ENCODE measurements at regions not wholly inside any gene's neighbourhood (a gene's known extent, or its start where the extent isn't known, plus 50 kb on each side); places are given as distances from the start of the nearest gene placed in this dataset.
A peak's percentile ranks its signal among the peaks of the same experiment; 100 is the strongest.
"Not testable (repeated sequence)": the region's sequence is repeated elsewhere in the genome, so short reads cannot be mapped to it uniquely, and the experiment has no call there.

DNA sequence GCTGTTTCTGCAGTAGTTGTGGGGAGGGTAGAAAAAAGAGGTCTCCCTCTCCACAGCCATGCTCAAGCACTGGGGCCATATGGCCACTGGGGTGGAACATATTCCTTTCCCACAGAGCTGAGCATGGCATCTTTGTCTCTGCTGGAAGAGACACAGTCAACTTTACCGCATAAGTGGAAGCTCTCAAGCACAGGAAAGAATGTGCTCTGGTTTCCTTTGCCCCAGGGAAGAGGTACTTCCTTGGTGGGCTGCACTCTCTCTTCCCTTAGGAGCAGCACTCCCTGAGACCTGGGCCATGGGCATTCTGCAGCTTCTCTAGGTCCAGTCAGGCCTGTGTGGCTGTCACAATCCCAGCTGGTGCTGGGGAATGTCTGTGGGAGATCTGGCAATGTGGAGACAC is 168.5 kb upstream of the ACTBL2 start:
- no peak for DNase-seq

GRCh38 chr5:57650360-57651069 is 167.9 kb upstream of the ACTBL2 start:
- DNase-seq: no peak

GRCh38 chr5:57642698-57643097 is 160.1 kb upstream of the ACTBL2 start:
- DNase-seq: no peak

DNA sequence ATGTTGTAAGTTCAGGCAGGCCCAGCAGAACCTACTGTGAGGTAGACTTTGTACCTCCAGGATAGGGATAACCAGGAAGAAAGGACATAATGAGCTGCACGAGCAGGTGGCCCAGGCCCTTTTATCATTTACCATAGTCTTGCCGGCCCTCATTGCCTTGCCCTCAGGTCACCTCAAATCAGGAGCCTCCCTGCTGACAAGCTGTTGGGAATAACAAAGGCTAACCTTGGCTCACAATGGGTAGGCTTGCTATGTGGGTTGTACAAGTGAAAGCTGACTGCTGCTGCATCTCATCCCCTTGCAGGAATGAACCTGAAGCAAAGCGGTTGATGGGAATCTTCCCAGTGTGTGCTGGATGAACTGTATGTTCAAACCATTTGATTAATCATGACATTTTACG is 159.5 kb upstream of the ACTBL2 start:
- no peak for DNase-seq

DNA sequence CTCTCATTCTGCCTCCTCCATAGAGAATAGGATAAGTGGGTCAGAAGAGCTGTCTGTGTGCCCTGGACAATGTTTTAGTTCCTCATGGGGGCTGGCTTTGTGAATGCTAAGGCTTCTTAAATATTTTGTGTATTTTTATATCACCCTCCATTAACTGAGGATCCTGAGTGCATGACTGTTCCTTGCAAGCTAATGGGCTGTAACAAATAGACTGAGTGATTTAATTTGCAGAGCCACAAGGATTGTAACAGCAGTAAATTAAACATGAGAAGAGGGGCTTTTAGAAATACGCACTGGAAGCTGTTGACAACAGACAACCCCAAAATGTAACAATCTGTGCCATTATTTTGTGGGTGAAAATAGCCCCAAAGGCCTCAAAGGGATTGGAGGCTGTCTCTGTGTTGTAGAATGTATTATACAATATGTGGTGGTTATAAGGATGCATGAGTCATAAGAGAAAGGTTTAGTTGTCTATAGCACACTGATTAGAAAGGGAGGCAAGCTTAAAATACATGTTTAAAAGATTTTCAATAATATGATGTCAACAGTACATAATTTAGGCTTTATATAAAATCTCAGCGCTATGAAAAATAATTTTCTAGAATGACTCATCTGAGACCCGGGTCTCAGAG is 152.7 kb upstream of the ACTBL2 start:
- no peak for DNase-seq

- no peak for DNase-seq
Observed at GRCh38 chr5:57632937-57633336, 150.3 kb upstream of the ACTBL2 start.

GRCh38 chr5:57631139-57631538 is 148.5 kb upstream of the ACTBL2 start:
- DNase-seq: not testable (repeated sequence)

DNA sequence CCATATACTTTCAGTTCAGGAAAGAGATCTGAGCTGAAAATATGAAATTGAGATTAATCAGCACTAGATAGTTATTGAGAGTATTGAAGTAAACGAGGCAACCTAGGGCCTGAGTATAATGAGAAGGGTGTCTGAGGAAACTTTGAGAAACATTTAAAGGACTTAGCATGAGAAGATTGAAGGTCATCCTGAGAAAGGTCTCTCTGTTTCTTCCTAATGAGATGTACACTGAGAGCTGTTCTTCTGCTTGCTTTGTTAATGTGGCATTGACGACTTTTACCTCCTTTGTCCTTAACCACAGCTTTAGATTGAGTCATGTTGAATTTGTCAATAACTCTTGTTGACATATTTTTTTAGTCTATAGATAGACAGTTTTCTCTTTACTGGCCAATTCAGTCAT is 145.1 kb upstream of the ACTBL2 start:
- DNase-seq: no peak

- no peak for DNase-seq
Observed at GRCh38 chr5:57626703-57627102, 144.1 kb upstream of the ACTBL2 start.

DNA sequence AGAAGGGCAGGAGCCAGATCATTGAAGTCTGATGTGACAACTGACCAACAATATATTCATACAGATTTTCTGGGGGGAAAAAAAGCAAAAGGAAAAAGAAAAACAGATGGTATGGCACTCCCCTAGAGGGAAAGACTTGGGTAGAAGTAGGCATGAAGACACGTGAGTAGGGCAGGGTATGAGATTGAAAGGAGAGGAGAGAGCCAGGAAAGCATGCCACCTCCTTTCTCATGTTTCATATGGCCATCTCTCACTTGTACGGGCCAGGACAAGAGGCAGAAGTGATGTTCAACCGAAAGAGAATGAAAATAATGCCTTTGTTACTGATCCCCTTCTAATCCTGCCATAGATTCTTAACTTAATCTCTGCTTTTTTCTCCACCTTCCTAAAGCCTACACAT is 139.0 kb upstream of the ACTBL2 start:
- DNase-seq: no peak

- DNase-seq: no peak
Observed at GRCh38 chr5:57618767-57619381, 136.3 kb upstream of the ACTBL2 start.

- no peak for DNase-seq
Observed at GRCh38 chr5:57613741-57614140, 131.1 kb upstream of the ACTBL2 start.

GRCh38 chr5:57611177-57611576 is 128.6 kb upstream of the ACTBL2 start:
- no peak for DNase-seq

- DNase-seq: no peak
Observed at GRCh38 chr5:57608542-57608941, 125.9 kb upstream of the ACTBL2 start.

DNA sequence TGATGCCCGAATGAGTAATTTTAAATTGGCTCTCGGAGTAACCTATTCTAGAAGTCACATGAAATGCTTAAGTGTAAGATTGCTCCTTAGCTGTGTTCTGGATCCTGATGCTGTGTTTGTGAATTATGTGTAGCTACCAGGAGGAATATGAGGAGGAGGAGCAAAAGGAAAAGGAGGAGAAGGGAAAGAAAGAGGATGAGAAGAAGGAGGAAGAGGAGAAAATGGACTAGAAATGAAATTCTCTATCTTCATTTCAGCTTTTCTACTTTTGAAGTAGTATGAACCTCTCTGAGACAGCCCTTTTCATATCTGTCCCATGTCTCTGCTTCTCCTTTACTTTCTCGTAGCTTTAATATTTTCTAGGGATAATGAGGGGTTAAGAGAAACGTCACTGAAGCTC is 119.4 kb upstream of the ACTBL2 start:
- no peak for DNase-seq

DNA sequence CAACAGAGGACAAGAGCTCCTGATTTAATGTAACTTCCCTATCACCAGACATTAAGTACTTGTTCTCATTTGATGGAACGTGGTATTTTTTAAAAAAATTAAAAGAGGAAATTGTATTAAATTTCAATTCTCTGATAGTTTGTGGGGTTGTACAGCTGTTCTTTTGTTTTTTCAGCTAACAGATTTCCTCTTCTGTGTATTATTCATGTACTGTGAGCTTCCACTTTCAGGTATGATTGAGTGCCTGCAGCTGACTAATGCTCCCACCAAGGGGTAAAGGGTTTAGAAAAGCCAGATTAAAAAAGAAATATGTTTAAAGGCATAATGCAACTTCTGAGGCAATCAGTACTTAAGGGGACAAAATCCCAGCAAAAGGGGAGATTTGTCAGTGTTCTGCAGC is 117.7 kb upstream of the ACTBL2 start:
- no peak for DNase-seq

DNA sequence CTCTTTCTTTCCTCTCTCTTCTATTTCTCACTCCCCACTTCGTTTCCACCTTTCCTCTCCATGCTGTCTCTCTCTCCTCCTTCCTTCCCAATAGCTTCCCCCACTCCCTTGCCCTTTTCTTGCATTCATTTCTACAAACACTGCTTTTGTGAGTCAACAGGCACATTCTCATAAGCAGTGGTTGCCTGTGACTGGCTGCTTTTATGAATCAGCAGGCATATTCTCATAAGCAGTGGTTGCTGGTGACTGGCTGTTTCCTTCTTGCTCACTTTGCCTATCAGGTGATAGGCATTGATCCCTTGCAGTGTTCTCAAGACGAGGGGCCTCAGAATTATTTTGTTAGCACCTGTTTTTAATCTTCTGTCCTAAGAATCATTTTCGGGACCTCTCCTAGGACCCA is 116.1 kb upstream of the ACTBL2 start:
- DNase-seq: no peak

- DNase-seq: no peak
Observed at GRCh38 chr5:57598097-57598496, 115.5 kb upstream of the ACTBL2 start.

DNA sequence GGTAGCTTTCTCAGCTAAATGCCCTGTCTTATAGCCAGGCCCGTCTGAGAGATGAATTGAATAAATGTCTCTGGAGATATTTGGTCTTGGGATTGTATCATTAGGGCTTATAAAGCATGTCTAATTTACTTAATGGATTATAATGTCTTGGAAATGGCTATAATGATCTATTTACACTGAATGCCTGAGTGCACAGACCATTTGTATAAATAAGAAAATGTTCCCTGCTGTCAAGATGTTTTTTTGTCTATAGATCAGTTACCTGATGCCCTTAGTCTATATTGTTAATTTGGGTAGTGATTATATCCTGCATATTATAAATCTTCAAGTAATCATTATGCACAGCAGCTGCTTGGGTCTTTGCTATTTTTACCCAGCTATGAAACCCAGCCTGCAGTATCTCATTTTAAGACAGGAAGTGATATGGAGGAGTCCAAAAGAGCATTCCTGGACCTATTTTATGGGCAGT is 112.9 kb upstream of the ACTBL2 start:
- peak; percentile 14 for DNase-seq

DNA sequence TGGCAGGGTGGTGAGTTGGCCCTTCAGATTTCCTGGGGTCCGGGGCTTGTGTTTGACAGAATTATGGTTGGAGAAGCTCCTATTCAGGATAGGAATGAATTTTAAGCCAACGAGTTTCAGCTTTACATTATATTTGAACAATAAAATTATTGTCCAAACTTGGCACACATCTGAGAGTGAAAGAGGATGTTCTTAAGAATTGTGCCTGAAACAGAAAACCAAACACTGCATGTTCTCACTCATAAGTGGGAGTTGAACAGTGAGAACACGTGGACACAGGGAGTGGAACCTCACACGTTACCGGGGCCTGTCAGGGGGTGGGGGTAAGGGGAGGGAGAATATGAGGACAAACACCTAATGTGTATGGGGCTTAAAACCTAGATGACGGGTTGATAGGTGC is 111.8 kb upstream of the ACTBL2 start:
- DNase-seq: no peak

DNA sequence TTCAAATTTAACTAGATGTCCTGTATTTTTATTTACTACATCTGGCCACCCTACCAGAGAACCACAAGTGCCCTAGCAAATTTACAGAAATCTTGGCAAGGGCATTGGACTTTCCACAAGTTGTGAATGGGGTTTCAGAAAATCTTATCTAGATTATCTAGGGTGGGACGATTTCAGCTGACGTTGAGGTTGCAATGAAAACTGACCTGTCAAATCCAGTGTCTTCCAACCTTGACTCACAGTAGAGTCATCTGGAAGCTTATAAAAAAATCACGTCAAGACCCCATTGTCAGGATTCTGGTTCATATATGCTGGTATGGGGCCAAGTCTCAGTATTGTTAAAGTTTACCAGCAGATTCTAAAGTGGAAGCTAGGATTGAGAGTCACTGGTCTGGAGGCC is 109.6 kb upstream of the ACTBL2 start:
- no peak for DNase-seq

DNA sequence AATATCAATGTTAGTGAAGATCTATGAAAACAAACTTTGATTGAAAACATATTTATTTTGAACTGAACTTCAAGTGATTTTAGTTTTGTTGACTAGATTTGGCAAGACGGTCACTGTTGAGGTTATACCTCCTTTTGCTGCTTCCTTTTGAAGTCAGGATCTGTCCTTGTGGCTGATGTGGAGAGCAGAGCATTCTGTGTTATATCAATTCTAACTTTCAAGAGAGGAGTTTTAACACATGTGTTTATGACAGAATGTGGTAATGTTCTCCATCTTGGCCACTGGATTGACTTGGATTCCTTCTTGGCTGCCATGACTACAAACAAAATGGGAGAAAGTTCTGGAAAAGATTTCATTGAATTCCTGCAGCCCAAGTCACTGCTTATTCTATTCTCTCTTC is 104.0 kb upstream of the ACTBL2 start:
- DNase-seq: no peak

DNA sequence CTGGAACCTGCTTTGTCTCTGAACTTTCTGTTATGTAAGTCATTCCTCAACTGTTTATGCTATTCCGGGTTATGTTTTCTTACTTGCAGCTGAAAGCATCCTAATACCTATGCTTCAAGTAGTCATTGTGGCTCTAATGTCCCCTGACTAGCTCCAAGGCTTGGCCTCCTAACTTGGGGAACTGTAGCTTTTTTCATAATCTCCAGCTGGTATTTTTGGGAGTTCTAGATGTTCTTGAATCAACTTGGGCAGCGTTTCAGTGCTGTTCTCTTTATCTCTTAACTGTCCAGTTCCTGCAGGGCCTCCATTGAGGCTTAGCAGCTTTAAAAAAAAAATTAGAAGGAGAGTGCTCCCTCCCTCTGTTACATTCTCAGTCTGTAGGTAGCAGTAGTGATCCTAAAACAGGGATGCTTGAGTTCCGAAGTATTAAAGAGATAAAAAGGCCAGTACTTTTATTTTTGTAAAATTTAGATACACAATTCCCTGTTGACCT is 100.0 kb upstream of the ACTBL2 start:
- no peak for DNase-seq

DNA sequence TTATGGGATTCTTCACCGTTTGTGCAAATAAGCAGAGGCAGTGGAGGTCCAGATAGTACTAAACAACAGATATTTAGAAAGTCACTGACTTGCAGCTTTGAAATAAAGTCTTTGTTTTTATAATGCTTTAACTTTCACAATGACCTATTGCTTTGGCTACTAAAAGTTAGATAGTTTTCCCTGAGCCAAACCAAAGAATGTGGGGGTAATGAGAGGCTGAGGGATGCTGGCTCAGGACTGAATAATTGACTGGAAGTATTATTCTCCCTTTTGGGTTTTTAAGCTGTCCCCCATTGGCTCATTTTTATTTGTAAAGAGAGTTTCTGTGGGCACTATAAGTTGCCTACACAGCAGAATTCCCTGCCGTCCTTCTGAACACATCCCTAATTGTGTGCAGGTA is 99.2 kb upstream of the ACTBL2 start:
- DNase-seq: no peak
